MM.1S (cell line): ENCODE measurements at regions not wholly inside any gene's neighbourhood (a gene's known extent, or its start where the extent isn't known, plus 50 kb on each side); places are given as distances from the start of the nearest gene placed in this dataset.
"Not testable (repeated sequence)": the region's sequence is repeated elsewhere in the genome, so short reads cannot be mapped to it uniquely, and the experiment has no call there.

Experiments used
- DNase-seq: peaks from one replicate; pipeline ENCODE4 v3.0.0-alpha.2; 2015
- H2AFZ ChIP-seq: fragments of 300-600 bp; sonication (generic); 2 replicates; pipeline ENCODE4 v1.6.0; 2016; ENCODE audit warnings: antibody characterized with exemption, low read length
- H3F3A ChIP-seq: fragments of 300-600 bp; sonication (generic); 2 replicates; pipeline ENCODE4 v1.6.1; 2016; ENCODE audit warnings: mild to moderate bottlenecking, antibody characterized with exemption, low read length, moderate library complexity, mixed read lengths; ENCODE audit not compliant: insufficient read depth
- H3K27ac ChIP-seq: fragments of 300-600 bp; sonication (generic); 2 replicates; pipeline ENCODE4 v1.5.1; 2016; ENCODE audit warnings: mild to moderate bottlenecking, low read length
- H3K27me3 ChIP-seq: fragments of 300-600 bp; sonication (generic); replicated peaks from 2 replicates; pipeline ENCODE4 v1.6.0; 2016; ENCODE audit warnings: low read length; ENCODE audit not compliant: insufficient read depth
- H3K36me3 ChIP-seq: fragments of 300-600 bp; sonication (generic); replicated peaks from 2 replicates; pipeline ENCODE4 v1.6.1; 2016; ENCODE audit warnings: mild to moderate bottlenecking, low read length, mixed read lengths; ENCODE audit not compliant: insufficient read depth
- H3K4me1 ChIP-seq: fragments of 300-600 bp; sonication (generic); 2 replicates; pipeline ENCODE4 v1.6.1; 2016; ENCODE audit warnings: low read length, mixed read lengths
- H3K4me2 ChIP-seq: fragments of 300-600 bp; sonication (generic); 2 replicates; pipeline ENCODE4 v1.6.0; 2016; ENCODE audit warnings: low read depth, low read length
- H3K4me3 ChIP-seq: fragments of 300-600 bp; sonication (generic); 2 replicates; pipeline ENCODE4 v1.5.1; 2016; ENCODE audit warnings: low read length, mixed read lengths
- H3K79me2 ChIP-seq: fragments of 300-600 bp; sonication (generic); 2 replicates; pipeline ENCODE4 v1.6.1; 2016; ENCODE audit warnings: mixed run types, low read length, mixed read lengths
- H3K9ac ChIP-seq: fragments of 300-600 bp; sonication (generic); 2 replicates; pipeline ENCODE4 v1.6.1; 2016; ENCODE audit warnings: low read length, mixed read lengths
- H3K9me2 ChIP-seq: fragments of 300-600 bp; sonication (generic); replicated peaks from 2 replicates; pipeline ENCODE4 v1.6.1; 2016; ENCODE audit warnings: mild to moderate bottlenecking, low read length, mixed read lengths; ENCODE audit not compliant: insufficient read depth
- H3K9me3 ChIP-seq: fragments of 300-600 bp; sonication (generic); replicated peaks from 2 replicates; pipeline ENCODE4 v1.6.1; 2016; ENCODE audit warnings: mild to moderate bottlenecking, low read length, mixed read lengths; ENCODE audit not compliant: insufficient read depth
- H4K20me1 ChIP-seq: fragments of 300-600 bp; sonication (generic); 2 replicates; pipeline ENCODE4 v1.6.1; 2016; ENCODE audit warnings: mild to moderate bottlenecking, low read length, moderate library complexity, mixed read lengths; ENCODE audit not compliant: insufficient read depth
- CTCF ChIP-seq: fragments of 300-600 bp; sonication (generic); IDR thresholded peaks from 2 replicates; pipeline ENCODE4 v1.5.1; 2016; ENCODE audit warnings: antibody characterized with exemption, low read length, mixed read lengths
- EZH2 ChIP-seq: fragments of 300-600 bp; sonication (generic); optimal IDR thresholded peaks from 2 replicates; pipeline ENCODE3; 2017; ENCODE audit warnings: low read depth, mild to moderate bottlenecking, antibody characterized with exemption, low read length, mixed read lengths
- EZH2phosphoT487 ChIP-seq: fragments of 300-600 bp; sonication (generic); IDR thresholded peaks from 2 replicates; pipeline ENCODE4 v1.6.1; 2018; ENCODE audit warnings: antibody characterized with exemption, low read length

- H4K20me1 ChIP-seq: no peaks in the 10 kb centered on the region
- no peaks in the 10 kb centered on the region for H3K9me2 ChIP-seq
- H3K4me3 ChIP-seq: no peak overlapping the region
- H3K9ac ChIP-seq: no peak overlapping the region
- H2AFZ ChIP-seq: no peak overlapping the region
- no peaks in the 10 kb centered on the region for H3K27me3 ChIP-seq
- H3K79me2 ChIP-seq: no peaks in the 10 kb centered on the region
- DNase-seq: no peak
- no peaks in the 10 kb centered on the region for H3K36me3 ChIP-seq
- H3F3A ChIP-seq: no peaks in the 10 kb centered on the region
- H3K4me2 ChIP-seq: no peak overlapping the region
- TF ChIP-seq EZH2 (no peak), CTCF (no peak), EZH2phosphoT487 (no peak)
- no peak overlapping the region for H3K27ac ChIP-seq
- H3K4me1 ChIP-seq: no peaks in the 10 kb centered on the region
- no peaks in the 10 kb centered on the region for H3K9me3 ChIP-seq
These were observed 334.2 kb upstream of the SGCG start for GRCh38 chr13:22846551-22846950.

GRCh38 chr13:22848539-22849052 is 332.2 kb upstream of the SGCG start:
- no peaks in the 10 kb centered on the region for H3K4me1 ChIP-seq
- no peaks in the 10 kb centered on the region for H4K20me1 ChIP-seq
- no peak overlapping the region for H3K4me3 ChIP-seq
- H3F3A ChIP-seq: no peaks in the 10 kb centered on the region
- no peak overlapping the region for H3K9ac ChIP-seq
- TF ChIP-seq EZH2phosphoT487 (no peak), EZH2 (no peak), CTCF (no peak)
- no peaks in the 10 kb centered on the region for H3K36me3 ChIP-seq
- no peaks in the 10 kb centered on the region for H3K9me2 ChIP-seq
- H3K27me3 ChIP-seq: no peaks in the 10 kb centered on the region
- no peak for DNase-seq
- no peaks in the 10 kb centered on the region for H3K79me2 ChIP-seq
- no peak overlapping the region for H3K27ac ChIP-seq
- H3K4me2 ChIP-seq: no peak overlapping the region
- H2AFZ ChIP-seq: no peak overlapping the region
- H3K9me3 ChIP-seq: no peaks in the 10 kb centered on the region

- H3K9ac ChIP-seq: no peak overlapping the region
- H3K4me2 ChIP-seq: no peak overlapping the region
- no peak overlapping the region for H3K27ac ChIP-seq
- no peaks in the 10 kb centered on the region for H3K27me3 ChIP-seq
- no peaks in the 10 kb centered on the region for H4K20me1 ChIP-seq
- no peak overlapping the region for H2AFZ ChIP-seq
- no peaks in the 10 kb centered on the region for H3K9me2 ChIP-seq
- no peaks in the 10 kb centered on the region for H3K36me3 ChIP-seq
- DNase-seq: no peak
- TF ChIP-seq EZH2 (no peak), EZH2phosphoT487 (no peak), CTCF (no peak)
- no peaks in the 10 kb centered on the region for H3K79me2 ChIP-seq
- H3K9me3 ChIP-seq: no peaks in the 10 kb centered on the region
- H3K4me3 ChIP-seq: no peak overlapping the region
- no peaks in the 10 kb centered on the region for H3F3A ChIP-seq
- no peaks in the 10 kb centered on the region for H3K4me1 ChIP-seq
These were observed 324.9 kb upstream of the SGCG start for GRCh38 chr13:22855926-22856325.

GRCh38 chr13:22858980-22859379 is 321.8 kb upstream of the SGCG start:
- H3K4me1 ChIP-seq, H3K36me3 ChIP-seq, H3K4me3 ChIP-seq, H3K27ac ChIP-seq, H2AFZ ChIP-seq, H3K9me2 ChIP-seq, H3K4me2 ChIP-seq, H3K27me3 ChIP-seq, DNase-seq, H4K20me1 ChIP-seq, H3K79me2 ChIP-seq, H3K9me3 ChIP-seq, H3F3A ChIP-seq, H3K9ac ChIP-seq: not testable (repeated sequence)

- not testable (repeated sequence) for H3K27me3 ChIP-seq, H3K4me1 ChIP-seq, H3K4me3 ChIP-seq, H3K4me2 ChIP-seq, H2AFZ ChIP-seq, DNase-seq, H3K9ac ChIP-seq, H3F3A ChIP-seq, H4K20me1 ChIP-seq, H3K27ac ChIP-seq, H3K36me3 ChIP-seq, H3K9me3 ChIP-seq, H3K79me2 ChIP-seq, H3K9me2 ChIP-seq
These were observed 321.4 kb upstream of the SGCG start for GRCh38 chr13:22859411-22859810.
